GM21529 (cell line): ENCODE measurements at regions not wholly inside any gene's neighbourhood (a gene's known extent, or its start where the extent isn't known, plus 50 kb on each side); places are given as distances from the start of the nearest gene placed in this dataset.

Experiments used
- ATAC-seq: cut with Tn5 transposase; IDR thresholded peaks from one replicate; pipeline ENCODE4 v1.9.1; 2021; ENCODE audit not compliant: unreplicated experiment

DNA sequence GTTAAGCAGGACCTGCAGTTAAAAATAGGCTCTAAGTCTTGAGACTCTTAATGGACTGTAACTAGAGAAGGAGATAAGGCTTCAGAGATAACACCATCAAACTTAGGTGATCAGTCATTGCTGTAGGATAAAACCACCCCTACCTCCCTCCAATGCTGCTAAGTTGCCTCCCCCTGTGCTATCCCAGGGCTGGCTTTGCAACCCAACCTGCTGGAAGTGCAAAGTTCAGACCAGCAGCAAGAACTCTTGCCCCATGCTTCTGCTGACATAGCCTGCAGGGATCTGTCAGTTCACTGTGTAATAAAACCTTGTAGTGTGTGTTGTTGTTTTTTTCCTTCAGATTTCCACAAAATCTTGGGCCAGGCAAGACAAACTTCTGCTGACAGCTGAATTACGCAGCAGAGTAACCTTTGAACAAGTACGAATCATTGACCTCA, 57.4 kb upstream of the EPB41L3 start:
- no peak for ATAC-seq

DNA sequence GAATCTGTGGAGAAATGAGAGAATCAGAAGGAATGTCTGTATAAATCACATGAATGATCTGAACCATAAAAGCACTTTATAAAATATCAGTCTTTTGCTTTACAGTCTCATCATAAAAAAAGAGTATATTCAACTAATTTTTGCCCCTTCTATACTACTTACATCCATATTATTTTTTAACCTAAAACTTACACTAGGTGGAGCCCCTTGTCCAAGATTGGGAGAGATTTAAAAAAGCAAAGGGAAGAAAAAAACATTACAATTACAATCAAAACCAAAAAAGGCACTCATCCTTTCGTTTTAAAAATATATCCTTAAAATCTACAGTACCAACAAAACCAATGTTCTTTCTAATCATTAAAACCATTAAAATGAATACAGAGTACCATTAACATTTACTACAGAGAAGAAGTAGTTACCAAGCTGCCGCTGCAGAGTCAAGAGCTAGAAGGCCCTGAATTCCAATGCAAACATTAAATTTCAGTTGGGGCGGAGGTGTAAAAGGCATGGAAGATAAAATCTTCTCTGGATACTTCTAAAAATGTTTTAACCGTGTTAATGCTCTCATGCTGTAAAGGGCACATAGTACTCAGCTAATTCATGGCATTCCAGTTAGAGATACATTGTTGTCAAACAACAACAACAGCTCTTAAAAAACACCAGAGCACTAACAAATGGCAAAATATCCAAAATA, 56.7 kb upstream of the EPB41L3 start:
- no peak for ATAC-seq

DNA sequence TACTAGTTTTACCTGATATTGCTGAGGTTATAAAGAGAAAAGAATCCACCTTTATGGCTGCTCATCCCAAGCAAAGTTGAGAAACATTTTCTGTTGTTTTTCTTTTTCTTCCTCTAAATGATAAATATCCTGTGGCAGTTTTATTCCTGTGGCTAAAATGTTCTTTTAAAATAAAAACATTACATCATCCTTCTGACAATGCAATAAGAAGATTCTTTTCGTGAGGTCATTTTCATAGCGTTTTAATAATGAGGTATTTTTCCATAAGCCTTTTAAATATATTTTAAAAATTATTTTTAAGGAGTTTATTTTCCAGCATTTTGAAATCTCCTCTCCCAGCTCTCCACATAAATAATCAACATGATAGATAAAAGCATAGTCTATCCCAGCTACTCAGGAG, 52.8 kb upstream of the EPB41L3 start:
- no peak for ATAC-seq
